ENCODE measurements at regions not wholly inside any gene's neighbourhood (a gene's known extent, or its start where the extent isn't known, plus 50 kb on each side); places are given as distances from the start of the nearest gene placed in this dataset.

DNA sequence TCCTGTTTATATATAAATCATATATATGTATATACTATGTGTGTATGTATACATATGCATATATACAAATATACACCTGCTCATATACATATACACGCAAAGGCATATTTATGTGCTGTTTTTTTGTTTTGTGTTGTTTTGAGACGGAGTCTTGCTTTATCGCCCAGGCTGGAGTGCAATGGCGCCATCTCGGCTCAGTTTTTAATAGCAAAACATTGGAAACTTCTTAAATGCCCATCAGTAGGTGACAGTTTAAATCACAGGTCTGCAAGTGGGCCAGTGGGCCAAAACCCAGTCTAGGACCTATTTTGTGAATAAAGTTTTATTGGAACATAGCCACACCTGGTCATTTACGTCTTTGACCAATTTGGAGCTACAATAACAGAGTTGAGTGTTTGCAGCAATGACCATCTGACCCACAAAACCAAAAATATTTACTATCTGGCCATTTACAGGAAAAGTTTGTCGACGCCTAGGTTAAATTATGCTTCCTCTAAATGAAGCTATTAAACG is 132.3 kb downstream of the TOMM20 start:
- no peak for TF ChIP-seq CTCF (IDR thresholded peaks at IDR 0.05; ENCODE audit: low read depth, low read length, missing control alignments)
- no peak overlapping the region for H3K4me3 ChIP-seq (ENCODE audit: low read depth, low read length)
- DNase-seq (ENCODE audit: low read depth), result no peak

- no peak for TF ChIP-seq CTCF (IDR thresholded peaks at IDR 0.05; ENCODE audit: low read depth, low read length, missing control alignments)
- DNase-seq (ENCODE audit: low read depth), result no peak
- no peak overlapping the region for H3K4me3 ChIP-seq (ENCODE audit: low read depth, low read length)
Measured at GRCh38 chr1:234994436-234995295, 134.0 kb downstream of the TOMM20 start.

GRCh38 chr1:234992065-234992464 is 136.6 kb downstream of the TOMM20 start:
- no peak for DNase-seq (ENCODE audit: low read depth)
- H3K4me3 ChIP-seq (ENCODE audit: low read depth, low read length), result no peak overlapping the region
- TF ChIP-seq CTCF (IDR thresholded peaks at IDR 0.05; ENCODE audit: low read depth, low read length, missing control alignments), result no peak

DNA sequence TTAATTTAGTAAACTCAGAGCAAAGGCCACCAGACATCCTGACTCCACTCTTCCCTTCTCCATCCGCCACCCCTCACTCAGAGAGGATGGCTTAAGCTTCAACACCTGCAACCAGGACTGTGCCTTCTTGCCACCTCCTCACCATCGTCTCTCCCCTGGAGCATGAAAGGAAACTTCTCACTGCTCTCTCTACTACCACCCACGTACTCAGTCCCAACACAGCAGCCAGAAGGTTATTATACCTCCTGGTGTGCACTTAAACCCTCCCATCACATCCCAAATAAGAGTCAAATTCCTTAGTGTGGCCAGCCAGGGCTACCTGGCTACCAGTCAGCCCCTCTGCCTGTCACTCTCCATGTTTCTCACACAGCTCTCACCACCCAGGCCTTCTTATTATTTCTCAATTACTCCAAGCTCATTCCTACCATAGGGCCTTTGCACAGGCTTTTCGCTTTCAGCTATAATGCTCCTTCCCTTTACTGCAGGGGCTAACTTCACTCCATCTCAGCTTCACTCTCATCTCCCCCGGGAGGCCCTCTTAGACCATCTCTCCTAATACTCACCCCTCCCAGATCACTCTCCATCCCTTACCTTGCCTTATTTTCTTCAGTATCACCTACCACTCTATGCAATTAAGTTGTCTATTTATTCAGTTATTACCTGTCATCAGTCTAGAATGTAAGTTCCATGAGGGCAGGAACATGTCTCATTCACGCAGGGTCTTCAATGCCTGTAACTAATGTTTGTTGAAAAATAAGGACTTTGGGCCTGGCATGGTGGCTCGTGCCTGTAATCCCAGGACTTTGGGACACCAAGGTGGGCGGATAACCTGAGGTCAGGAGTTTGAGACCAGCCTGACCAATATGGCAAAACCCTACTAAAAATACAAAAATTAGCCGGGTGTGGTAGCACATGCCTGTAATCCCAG is 137.5 kb downstream of the TOMM20 start:
- H3K4me3 ChIP-seq (ENCODE audit: low read depth, low read length), result no peak overlapping the region
- DNase-seq (ENCODE audit: low read depth), result no peak
- TF ChIP-seq CTCF (IDR thresholded peaks at IDR 0.05; ENCODE audit: low read depth, low read length, missing control alignments), result no peak

GRCh38 chr1:234990328-234990675 is 138.3 kb downstream of the TOMM20 start:
- H3K4me3 ChIP-seq (ENCODE audit: low read depth, low read length), result no peak overlapping the region
- no peak for DNase-seq (ENCODE audit: low read depth)
- no peak for TF ChIP-seq CTCF (IDR thresholded peaks at IDR 0.05; ENCODE audit: low read depth, low read length, missing control alignments)

DNA sequence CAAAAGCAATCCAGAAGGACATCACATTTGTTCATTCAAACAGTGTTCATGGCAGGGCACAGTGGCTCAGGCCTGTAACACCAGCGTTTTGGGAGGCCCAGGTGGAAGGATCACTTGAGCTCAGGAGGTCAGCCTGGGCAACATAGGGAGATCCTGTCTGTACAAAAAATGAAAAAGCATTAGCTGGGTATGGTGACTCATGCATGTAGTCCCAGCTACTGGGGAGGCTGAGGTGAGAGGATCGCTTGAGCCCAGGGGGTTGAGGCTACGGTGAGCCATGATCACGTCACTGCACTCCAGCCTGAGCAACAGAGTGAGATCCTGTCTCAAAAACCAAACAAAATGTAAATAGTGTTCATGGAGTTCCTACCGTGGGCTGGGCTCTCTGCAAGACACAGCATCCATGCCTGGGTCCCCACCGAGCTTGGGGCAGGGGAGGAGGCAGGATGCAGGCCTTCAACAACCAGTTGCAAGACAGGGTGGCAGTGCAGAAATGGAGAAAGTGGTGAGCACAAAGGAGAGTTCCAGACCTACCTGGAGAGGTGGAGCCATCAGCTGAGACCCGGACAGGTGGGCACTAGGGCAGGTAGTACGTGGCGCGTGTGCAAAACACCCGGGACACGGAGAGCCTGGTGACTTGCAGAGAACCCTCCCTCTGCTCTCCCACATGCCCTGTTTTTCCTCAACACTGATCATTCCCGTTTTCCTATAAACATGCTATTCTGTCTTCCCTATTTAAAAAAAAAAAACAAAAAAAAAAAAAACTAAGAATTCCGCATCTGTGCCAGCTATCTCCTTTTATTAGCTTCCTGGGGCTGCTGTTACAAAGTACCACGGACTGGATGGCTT is 138.9 kb downstream of the TOMM20 start:
- no peak for TF ChIP-seq CTCF (IDR thresholded peaks at IDR 0.05; ENCODE audit: low read depth, low read length, missing control alignments)
- no peak for DNase-seq (ENCODE audit: low read depth)
- H3K4me3 ChIP-seq (ENCODE audit: low read depth, low read length), result no peak overlapping the region

Data from GM12864 (cell line).